IPS-20b (cell line): ENCODE measurements at regions not wholly inside any gene's neighbourhood (a gene's known extent, or its start where the extent isn't known, plus 50 kb on each side); places are given as distances from the start of the nearest gene placed in this dataset.

Experiments
- H3K27ac ChIP-seq: one replicate; pipeline ENCODE4 v1.5.1; 2013; ENCODE audit warnings: low read length
- H3K27me3 ChIP-seq: 2 replicates; pipeline ENCODE4 v1.6.1; 2013; ENCODE audit warnings: mild to moderate bottlenecking, low read length, inconsistent platforms; ENCODE audit not compliant: insufficient read depth
- H3K36me3 ChIP-seq: 2 replicates; pipeline ENCODE4 v1.6.1; 2013; ENCODE audit warnings: low read depth, mild to moderate bottlenecking, inconsistent platforms, low read length, moderate library complexity; ENCODE audit not compliant: insufficient read depth
- H3K4me1 ChIP-seq: 2 replicates; pipeline ENCODE4 v1.6.1; 2013; ENCODE audit warnings: mild to moderate bottlenecking, control low read depth, inconsistent platforms, low read length, moderate library complexity; ENCODE audit not compliant: insufficient read depth
- H3K4me3 ChIP-seq: 2 replicates; pipeline ENCODE4 v1.5.1; 2013; ENCODE audit warnings: mild to moderate bottlenecking, low read length, inconsistent platforms
- H3K9ac ChIP-seq: 2 replicates; pipeline ENCODE4 v1.6.1; 2013; ENCODE audit warnings: low read depth, mild to moderate bottlenecking, inconsistent platforms, low read length, moderate library complexity
- H3K9me3 ChIP-seq: 2 replicates; pipeline ENCODE4 v1.6.1; 2013; ENCODE audit warnings: mild to moderate bottlenecking, low read depth, low read length, inconsistent platforms; ENCODE audit not compliant: insufficient read depth

DNA sequence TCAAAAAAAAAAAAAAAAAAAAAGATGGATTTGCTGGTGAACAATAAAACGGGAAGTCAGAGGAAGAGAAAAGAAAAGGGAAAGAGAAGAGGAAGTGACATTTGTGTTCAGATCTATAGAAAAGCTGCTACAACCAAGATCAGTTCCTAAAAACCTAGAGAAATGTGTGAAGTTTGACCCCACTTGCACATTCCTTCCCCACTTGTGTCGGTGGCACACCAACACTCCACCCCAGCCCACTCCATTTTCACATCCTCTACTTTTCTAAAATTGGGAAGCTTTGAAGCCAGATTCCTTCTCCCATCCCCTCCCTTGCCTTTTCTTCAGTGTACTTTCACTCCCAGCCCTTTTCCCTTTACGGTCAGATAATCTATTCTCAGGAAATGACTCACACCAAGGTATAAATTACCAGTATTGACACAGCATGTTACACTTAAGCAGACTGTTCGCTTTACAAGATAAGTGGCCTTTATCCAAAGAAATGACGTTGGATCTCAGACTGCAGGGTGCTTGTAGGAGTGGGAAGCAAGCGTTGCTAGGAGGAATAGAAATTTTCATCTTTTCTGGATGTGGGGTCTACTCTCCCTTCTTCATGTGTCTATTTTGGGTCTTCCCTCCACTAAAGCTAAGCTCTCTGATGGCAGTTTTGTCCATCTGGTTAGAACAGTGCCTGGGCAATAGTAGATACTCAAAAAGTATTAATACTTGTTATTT, 92.5 kb upstream of the ADGRF1 start:
- H3K9me3 ChIP-seq, result no peaks in the 10 kb centered on the region
- H3K4me1 ChIP-seq, result peaks cover 31% of the 10 kb centered on the region
- H3K36me3 ChIP-seq, result no peaks in the 10 kb centered on the region
- H3K27me3 ChIP-seq, result no peaks in the 10 kb centered on the region
- H3K4me3 ChIP-seq, result no peak overlapping the region
- no peak overlapping the region for H3K9ac ChIP-seq
- H3K27ac ChIP-seq, result no peak overlapping the region

DNA sequence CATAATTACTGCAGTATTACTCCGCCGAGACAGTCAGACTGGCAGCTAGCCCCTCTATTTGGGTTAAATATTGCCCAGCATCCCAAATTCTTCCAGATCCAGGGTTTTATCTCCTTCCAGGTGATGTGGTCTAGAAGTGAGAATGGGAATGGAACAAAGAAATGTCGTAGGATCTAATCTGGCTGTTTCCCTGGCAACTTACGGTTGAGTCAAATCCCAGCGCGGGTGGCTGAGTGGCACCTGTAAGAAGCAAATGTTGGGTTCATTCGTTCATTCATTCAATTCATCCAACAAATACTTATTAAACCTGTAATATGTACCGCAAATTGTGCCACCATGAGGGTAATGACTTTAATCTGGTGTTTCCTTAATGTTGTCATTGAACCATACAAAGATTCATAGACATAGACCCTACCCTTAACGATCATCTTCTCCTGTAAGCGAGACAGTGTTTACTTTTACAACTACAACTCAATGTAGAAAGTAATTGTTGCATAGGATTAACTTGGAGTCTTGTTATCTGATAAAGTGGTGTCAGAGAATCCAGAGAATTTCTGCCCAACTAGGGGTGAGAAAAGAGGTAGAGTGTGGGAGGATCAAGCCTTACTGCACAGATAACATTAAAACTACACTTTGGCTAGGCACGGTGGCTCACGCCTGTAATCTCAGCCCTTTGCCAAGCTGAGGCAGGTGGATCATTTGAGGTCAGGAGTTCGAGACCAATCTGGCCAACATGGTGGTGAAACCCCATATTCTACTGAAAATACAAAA, 91.3 kb upstream of the ADGRF1 start:
- Histone ChIP-seq H3K4me3 (no peak overlapping the region), H3K27me3 (no peaks in the 10 kb centered on the region), H3K4me1 (peaks cover 31% of the 10 kb centered on the region), H3K36me3 (no peaks in the 10 kb centered on the region), H3K9me3 (no peaks in the 10 kb centered on the region), H3K27ac (no peak overlapping the region), H3K9ac (no peak overlapping the region)

DNA sequence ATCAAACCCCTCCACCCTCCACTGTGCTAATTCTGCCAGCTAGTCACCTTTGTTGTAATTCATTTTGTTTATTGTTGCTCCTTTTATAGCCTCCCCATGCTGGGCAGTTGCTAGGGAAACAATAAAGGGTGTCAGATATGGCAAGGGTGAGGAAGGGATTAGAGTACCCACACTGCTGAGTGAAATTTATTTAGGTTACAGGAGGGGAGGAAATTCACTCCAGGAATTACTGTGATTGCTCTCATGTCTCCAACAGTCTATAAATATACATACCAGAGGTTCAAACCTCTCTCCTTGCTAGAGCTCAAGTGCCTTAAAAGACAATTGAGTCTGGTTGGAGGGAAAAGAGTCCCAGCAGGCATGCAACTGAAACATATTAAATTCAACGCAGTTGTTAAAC, 90.6 kb upstream of the ADGRF1 start:
- Histone ChIP-seq H3K9me3 (no peaks in the 10 kb centered on the region), H3K36me3 (no peaks in the 10 kb centered on the region), H3K27me3 (no peaks in the 10 kb centered on the region), H3K9ac (no peak overlapping the region), H3K4me3 (no peak overlapping the region), H3K4me1 (peaks cover 25% of the 10 kb centered on the region), H3K27ac (no peak overlapping the region)

DNA sequence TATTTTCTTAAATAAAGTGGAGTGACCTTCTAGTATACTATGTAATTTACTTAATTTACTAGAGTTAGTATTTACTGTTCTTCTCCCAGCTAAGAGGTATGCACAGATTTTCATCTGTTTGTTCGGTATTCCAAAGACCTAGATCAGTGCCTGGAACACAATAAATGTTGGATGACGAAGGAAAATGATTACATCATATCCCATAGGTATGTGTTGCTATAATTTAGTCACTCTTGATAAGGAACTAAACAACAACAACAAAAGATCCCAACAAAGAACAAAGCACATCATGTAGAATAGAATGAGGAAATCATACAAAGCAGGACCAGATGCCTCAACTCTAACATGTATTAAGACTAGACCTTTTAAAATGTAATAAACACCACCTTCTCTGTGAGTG, 89.6 kb upstream of the ADGRF1 start:
- Histone ChIP-seq H3K36me3 (no peaks in the 10 kb centered on the region), H3K4me3 (no peak overlapping the region), H3K9ac (no peak overlapping the region), H3K27ac (no peak overlapping the region), H3K4me1 (peaks cover 23% of the 10 kb centered on the region), H3K9me3 (no peaks in the 10 kb centered on the region), H3K27me3 (no peaks in the 10 kb centered on the region)

DNA sequence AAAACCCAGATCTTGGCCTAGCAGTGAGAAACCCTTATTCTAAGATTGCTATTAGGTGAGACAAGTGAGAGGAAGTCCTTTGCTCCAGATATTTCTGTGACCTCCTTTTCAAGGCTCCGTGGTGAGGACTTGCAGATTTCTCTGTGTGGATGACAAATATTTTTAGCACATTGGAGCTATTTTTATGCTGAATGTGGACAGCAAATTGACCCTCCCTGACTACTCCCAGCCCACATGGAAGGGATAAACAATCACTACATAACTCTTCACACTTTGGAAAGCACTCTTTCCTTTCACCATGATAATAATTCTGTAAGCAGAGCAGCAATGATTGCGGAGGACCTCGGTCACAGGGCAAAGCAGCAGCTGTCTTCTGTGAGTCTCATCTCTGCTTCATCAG, 88.0 kb upstream of the ADGRF1 start:
- H3K36me3 ChIP-seq, result no peaks in the 10 kb centered on the region
- no peaks in the 10 kb centered on the region for H3K9me3 ChIP-seq
- no peak overlapping the region for H3K4me3 ChIP-seq
- H3K27me3 ChIP-seq, result no peaks in the 10 kb centered on the region
- no peak overlapping the region for H3K9ac ChIP-seq
- H3K27ac ChIP-seq, result no peak overlapping the region
- peaks cover 17% of the 10 kb centered on the region; the same call in 1 of the 2 replicates for H3K4me1 ChIP-seq

DNA sequence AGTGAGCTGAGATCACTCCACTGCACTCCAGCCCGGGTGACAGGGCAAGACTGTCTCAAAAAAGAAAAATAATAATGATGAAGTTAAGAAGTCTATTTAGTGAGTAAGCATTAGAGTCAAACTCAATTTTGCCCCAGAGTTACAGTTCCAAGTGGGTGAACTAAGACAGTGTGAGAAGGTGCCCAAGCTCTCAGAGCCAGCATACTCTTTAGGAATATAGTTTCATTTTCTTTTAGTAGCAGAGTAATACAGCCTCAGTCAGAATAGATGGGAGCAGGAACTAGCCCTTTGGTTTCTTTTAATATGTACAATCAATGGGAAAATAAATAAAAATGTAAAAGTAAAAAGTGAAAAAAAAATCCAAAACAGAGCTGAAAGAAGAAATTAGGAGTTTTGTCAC, 87.0 kb upstream of the ADGRF1 start:
- H3K9me3 ChIP-seq, result no peaks in the 10 kb centered on the region
- peaks cover 11% of the 10 kb centered on the region; the same call in 1 of the 2 replicates for H3K4me1 ChIP-seq
- no peaks in the 10 kb centered on the region for H3K27me3 ChIP-seq
- no peaks in the 10 kb centered on the region for H3K36me3 ChIP-seq
- no peak overlapping the region for H3K9ac ChIP-seq
- H3K4me3 ChIP-seq, result no peak overlapping the region
- no peak overlapping the region for H3K27ac ChIP-seq

DNA sequence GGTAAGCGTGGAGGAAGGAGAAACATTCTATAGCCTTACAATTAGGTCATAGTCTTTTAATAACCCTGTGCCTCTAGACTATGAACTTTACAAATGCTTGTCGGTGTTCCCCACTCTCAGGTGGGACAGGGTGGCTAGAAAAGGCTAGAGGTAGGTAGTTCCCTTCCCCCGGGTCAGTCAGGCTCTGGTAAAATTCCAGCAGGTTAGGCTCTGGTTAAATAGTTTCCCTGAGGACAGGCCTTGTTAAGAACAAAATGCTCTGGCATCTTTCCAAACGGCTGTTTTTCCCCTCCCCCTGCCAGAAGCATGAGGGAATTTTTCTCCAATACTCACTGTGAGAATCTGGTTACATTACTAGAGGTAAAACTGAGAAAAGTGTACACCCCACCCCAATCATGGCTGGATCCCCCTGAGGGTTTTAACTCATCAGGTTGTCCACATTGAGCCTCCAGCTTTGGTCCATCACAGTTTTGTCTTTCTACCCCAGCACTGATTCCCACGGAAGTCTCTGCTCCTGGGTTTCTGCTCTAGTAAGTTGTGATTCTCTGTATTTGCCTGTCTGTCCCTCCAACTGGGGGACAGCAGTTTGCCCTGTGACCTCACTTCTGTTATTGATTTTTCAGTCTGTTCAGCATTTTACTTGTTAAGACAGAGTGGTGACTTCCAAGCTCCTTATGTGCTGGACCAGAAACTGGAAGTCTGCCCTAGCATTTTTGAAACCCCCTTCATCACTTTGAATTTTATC, 84.7 kb upstream of the ADGRF1 start:
- Histone ChIP-seq H3K9me3 (no peaks in the 10 kb centered on the region), H3K36me3 (no peaks in the 10 kb centered on the region), H3K27ac (no peak overlapping the region), H3K9ac (no peak overlapping the region), H3K27me3 (no peaks in the 10 kb centered on the region), H3K4me3 (no peak overlapping the region), H3K4me1 (peaks cover 6% of the 10 kb centered on the region; the same call in 1 of the 2 replicates)

DNA sequence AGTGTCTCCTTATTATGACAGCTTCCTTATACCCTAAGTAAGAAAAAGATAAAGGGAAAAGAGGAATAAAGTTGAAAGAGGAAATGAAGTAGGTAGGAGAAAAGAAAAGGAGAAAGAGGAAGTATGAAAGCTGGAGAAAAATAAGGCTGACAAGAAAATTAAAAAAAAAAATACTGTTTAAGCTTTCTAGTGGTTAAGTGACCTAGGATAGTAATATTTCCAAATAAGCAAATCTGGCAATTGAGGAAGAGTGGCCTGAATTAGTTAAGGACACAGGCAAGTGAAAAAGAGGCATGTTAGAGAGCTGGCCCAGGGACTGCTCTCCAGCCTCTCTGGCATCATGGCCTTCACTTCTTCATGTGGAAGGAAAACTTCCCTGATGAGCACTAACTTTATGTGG, 76.5 kb upstream of the ADGRF1 start:
- Histone ChIP-seq H3K27ac (no peak overlapping the region), H3K27me3 (no peaks in the 10 kb centered on the region), H3K4me3 (no peak overlapping the region), H3K9ac (no peak overlapping the region), H3K36me3 (no peaks in the 10 kb centered on the region), H3K4me1 (no peaks in the 10 kb centered on the region), H3K9me3 (no peaks in the 10 kb centered on the region)

DNA sequence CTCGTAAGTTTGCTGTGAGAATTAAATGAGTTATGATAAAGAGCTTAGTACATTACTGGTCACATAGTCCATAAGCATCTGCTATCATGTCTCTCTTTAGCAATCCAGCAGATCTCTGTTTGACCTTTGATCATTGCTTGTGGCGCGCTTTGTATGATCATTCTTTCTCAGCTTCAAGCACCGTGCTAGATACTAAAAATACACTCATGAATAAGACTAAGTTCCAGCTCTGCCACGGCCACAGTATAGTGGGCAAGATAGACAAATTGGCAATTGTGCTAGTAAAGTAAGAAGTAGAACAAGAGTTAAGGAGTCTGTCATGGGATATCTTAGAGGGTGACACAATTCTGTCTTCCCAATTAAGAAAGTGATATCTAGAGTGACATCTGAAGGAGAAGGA, 75.2 kb upstream of the ADGRF1 start:
- Histone ChIP-seq H3K9me3 (no peaks in the 10 kb centered on the region), H3K36me3 (no peaks in the 10 kb centered on the region), H3K27ac (no peak overlapping the region), H3K27me3 (no peaks in the 10 kb centered on the region), H3K4me3 (no peak overlapping the region), H3K9ac (no peak overlapping the region), H3K4me1 (no peaks in the 10 kb centered on the region)

DNA sequence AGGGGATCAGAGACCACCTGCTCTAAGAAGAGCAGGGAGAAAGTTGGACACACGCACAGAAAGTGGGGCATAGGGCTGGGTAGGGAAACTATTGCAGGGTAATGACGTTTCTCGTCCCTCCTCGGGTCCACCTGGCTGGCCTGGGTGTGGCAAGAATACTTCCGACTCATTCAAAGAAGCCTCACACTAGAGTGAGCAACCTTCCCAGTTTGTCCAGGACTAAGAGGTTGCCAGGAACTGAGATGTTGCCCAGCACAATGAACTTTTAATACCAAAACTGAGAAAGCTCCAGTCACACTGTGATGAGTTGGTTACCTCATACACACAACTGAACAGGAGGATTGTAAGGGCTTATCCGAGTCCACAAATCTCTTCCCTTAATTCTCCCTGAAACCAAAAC, 74.5 kb upstream of the ADGRF1 start:
- no peaks in the 10 kb centered on the region for H3K27me3 ChIP-seq
- no peak overlapping the region for H3K27ac ChIP-seq
- no peak overlapping the region for H3K4me3 ChIP-seq
- no peak overlapping the region for H3K9ac ChIP-seq
- no peaks in the 10 kb centered on the region for H3K36me3 ChIP-seq
- no peaks in the 10 kb centered on the region for H3K9me3 ChIP-seq
- H3K4me1 ChIP-seq, result peaks cover 6% of the 10 kb centered on the region; the same call in 1 of the 2 replicates

DNA sequence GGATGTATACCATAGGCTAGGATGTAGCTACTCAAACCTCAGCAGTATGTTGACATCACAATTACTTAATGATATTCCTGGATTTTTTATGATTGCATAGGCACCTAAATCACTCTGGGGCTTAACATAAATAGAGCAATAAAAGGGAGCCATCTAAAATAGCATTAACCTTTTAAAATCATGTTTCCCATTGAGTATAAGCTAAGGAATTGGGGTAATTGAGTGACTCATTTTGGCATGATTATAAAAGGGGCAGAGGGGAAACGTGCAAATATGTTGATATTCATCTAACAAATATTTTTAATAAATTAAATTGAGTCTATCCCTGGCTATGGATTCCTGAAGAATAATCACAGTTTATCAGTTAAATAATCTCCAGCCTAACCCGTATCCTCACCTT, 74.0 kb upstream of the ADGRF1 start:
- Histone ChIP-seq H3K4me1 (peaks cover 11% of the 10 kb centered on the region; the same call in 1 of the 2 replicates), H3K9ac (no peak overlapping the region), H3K36me3 (no peaks in the 10 kb centered on the region), H3K27me3 (no peaks in the 10 kb centered on the region), H3K9me3 (no peaks in the 10 kb centered on the region), H3K4me3 (no peak overlapping the region), H3K27ac (no peak overlapping the region)
